AG04449 (cell line): ENCODE measurements at regions not wholly inside any gene's neighbourhood (a gene's known extent, or its start where the extent isn't known, plus 50 kb on each side); places are given as distances from the start of the nearest gene placed in this dataset.

Experiments used
- CTCF ChIA-PET: fragments of 350-600 bp; formaldehyde crosslinking; extraction: SDS; loops from one replicate; lab custom pipeline; 2021; ENCODE audit warnings: antibody characterized with exemption; lab: Yijun Ruan, JAX
- POLR2A ChIA-PET: fragments of 400-600, 350-600 bp; formaldehyde crosslinking; extraction: SDS; loops from one replicate; lab custom pipeline; 2020; ENCODE audit warnings: antibody characterized with exemption, inconsistent platforms; lab: Yijun Ruan, JAX
- DNase-seq: peaks from one replicate; pipeline ENCODE4 v3.0.0-alpha.2; 2010; ENCODE audit warnings: low read depth, low spot score
- H3K4me3 ChIP-seq: 2 replicates; pipeline ENCODE4 v1.5.1; 2011; ENCODE audit warnings: low read depth, mild to moderate bottlenecking, control low read depth, low read length
- CTCF ChIP-seq: IDR thresholded peaks from one replicate; pipeline ENCODE4 v1.5.1; 2011; ENCODE audit warnings: mild to moderate bottlenecking, moderate library complexity, low read length, control low read depth, inconsistent platforms; ENCODE audit not compliant: insufficient read depth; ENCODE audit errors: missing control alignments

DNA sequence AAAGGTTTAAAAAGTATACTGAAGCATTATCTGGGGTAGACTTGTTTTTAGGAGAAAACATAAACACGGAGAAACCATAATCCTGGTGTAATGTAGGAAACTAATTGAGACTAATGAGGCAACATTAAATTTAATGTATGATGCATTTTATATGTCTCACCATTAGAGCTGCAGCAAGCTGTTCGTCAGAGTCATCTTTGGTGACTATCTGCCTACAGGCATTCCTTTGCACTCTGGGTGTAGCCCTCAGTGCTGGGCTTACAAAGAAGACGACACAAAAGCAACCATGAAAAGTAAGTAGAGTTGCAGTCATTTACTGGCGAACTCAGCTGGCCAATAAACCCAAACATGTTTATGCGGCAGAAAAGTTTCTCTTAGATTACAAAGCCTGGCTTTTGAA, 415.3 kb upstream of the ZEB2 start:
- no peak overlapping the region for H3K4me3 ChIP-seq
- ChIA-PET POLR2A (no interaction called here), CTCF (no interaction called here)
- no peak for TF ChIP-seq CTCF
- DNase-seq: no peak

DNA sequence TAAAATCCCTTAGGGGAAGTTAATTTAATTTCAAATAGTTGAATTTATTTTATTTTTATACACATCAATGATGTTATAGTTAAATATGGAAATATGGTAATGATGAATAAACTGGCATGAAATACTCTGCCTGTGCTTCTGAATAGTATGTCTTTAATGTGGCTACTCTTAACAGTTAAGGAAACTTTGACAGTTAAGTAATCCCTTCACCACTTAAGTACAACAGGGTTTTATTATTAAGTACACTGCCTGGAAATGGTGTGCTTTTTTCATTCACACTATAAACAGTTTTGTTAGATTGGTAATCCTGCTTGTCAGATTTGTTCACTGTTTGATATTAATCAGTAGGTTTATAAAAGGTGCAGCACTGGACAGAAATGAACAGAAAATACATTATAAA, 412.0 kb upstream of the ZEB2 start:
- DNase-seq: no peak
- no peak overlapping the region for H3K4me3 ChIP-seq
- CTCF ChIA-PET: interaction anchor here (0.6 kb wide), 1 partner anchor 401 kb away, joined by 4 read pairs; no protein-coding TSS in a partner anchor
- no peak for TF ChIP-seq CTCF
- POLR2A ChIA-PET: no interaction called here

DNA sequence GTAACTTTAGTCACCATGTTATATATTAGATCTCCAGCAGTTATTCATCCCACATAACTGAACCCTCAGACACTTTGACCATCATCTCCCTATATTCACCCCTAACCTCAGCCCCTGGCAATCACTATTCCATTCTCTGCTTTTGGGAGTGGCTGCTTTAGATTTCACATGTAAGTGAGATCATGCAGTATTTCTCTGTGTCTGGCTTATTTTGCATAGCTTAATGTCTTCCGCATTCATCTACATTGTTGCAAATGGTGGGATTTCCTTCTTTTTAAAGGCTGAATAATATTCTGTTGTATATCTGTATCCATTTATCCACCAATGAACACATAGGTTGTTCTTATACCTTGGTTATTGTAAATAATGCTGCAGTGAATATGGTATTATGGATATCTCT, 411.6 kb upstream of the ZEB2 start:
- no peak for DNase-seq
- TF ChIP-seq CTCF: no peak
- ChIA-PET CTCF (no interaction called here), POLR2A (no interaction called here)
- H3K4me3 ChIP-seq: no peak overlapping the region

- H3K4me3 ChIP-seq: no peak overlapping the region
- TF ChIP-seq CTCF: no peak
- POLR2A ChIA-PET: no interaction called here
- no peak for DNase-seq
- CTCF ChIA-PET: interaction anchor here (1.5 kb wide), 1 partner anchor 13 kb away, joined by 3 read pairs; no protein-coding TSS in a partner anchor
Observed at GRCh38 chr2:144927429-144927828, 407.5 kb upstream of the ZEB2 start.

DNA sequence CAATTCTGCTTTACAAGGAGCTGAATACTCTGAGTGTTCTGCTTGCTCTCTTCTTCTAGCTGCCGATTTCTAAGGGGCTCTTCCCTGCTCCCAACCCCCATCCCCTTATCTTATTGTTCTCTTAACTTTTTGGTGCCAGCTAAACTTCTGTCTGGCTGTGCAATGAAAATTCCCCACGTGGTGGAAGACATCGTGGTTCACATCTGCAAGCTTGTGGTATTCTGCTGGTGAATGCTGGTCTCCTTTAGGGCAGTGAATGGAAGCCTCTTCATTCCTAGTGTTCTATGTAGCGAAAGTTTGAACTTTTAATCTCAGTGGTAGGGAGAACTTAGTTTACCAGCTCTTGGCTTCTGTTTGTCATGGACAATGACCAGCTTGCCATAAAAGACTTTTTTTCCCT, 406.0 kb upstream of the ZEB2 start:
- no peak overlapping the region for H3K4me3 ChIP-seq
- DNase-seq: no peak
- CTCF ChIA-PET: no interaction called here
- POLR2A ChIA-PET: no interaction called here
- no peak for TF ChIP-seq CTCF

GRCh38 chr2:144924827-144925226, 404.9 kb upstream of the ZEB2 start:
- H3K4me3 ChIP-seq: no peak overlapping the region
- ChIA-PET CTCF (no interaction called here), POLR2A (no interaction called here)
- no peak for TF ChIP-seq CTCF
- DNase-seq: no peak

DNA sequence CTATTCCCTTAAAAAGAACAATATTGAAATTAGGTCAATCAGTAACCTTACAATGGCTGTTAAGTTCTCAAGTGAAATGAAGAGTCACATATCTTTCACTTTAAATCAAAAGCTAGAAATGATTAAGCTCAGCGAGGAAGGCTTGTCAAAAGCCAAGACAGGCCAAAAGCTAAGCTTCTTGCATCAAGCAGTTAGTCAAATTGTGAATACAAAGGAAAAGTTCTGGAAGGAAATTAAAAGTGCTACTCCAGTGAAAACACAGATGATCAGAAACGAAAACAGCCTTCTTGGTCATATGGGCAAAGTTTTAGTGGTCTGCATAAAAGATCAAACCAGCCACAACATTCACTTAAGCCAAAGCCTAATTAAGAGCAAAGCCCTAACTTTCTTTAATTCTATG, 402.6 kb upstream of the ZEB2 start:
- no peak for TF ChIP-seq CTCF
- DNase-seq: no peak
- H3K4me3 ChIP-seq: no peak overlapping the region
- POLR2A ChIA-PET: no interaction called here
- CTCF ChIA-PET: no interaction called here
